ENCODE measurements at regions not wholly inside any gene's neighbourhood (a gene's known extent, or its start where the extent isn't known, plus 50 kb on each side); places are given as distances from the start of the nearest gene placed in this dataset.

GRCh38 chr20:24166123-24166381, 177.5 kb upstream of the GGTLC1 start:
- Mint-ChIP-seq H3K27me3 (peaks cover 3% of the 10 kb centered on the region), H3K36me3 (no peaks in the 10 kb centered on the region), H3K4me1 (ENCODE audit: unreplicated experiment) (peaks cover 18% of the 10 kb centered on the region), H3K9me3 (peaks cover 4% of the 10 kb centered on the region), H3K27ac (no peak overlapping the region), H3K4me3 (no peak overlapping the region)
- TF ChIP-seq CTCF (conservative IDR thresholded peaks at IDR 0.05): no peak
- no peak for DNase-seq (ENCODE audit: extremely low spot score, unreplicated experiment)

GRCh38 chr20:24165301-24166122, 176.9 kb upstream of the GGTLC1 start:
- no peak for TF ChIP-seq CTCF (conservative IDR thresholded peaks at IDR 0.05)
- Mint-ChIP-seq H3K27me3 (peaks cover 3% of the 10 kb centered on the region), H3K4me3 (no peak overlapping the region), H3K27ac (no peak overlapping the region), H3K36me3 (no peaks in the 10 kb centered on the region), H3K9me3 (peaks cover 4% of the 10 kb centered on the region), H3K4me1 (ENCODE audit: unreplicated experiment) (peaks cover 18% of the 10 kb centered on the region)
- DNase-seq (ENCODE audit: extremely low spot score, unreplicated experiment): no peak

GRCh38 chr20:24164360-24164759, 175.8 kb upstream of the GGTLC1 start:
- Mint-ChIP-seq H3K9me3 (peaks cover 4% of the 10 kb centered on the region), H3K4me3 (no peak overlapping the region), H3K36me3 (no peaks in the 10 kb centered on the region), H3K27me3 (peaks cover 3% of the 10 kb centered on the region), H3K4me1 (ENCODE audit: unreplicated experiment) (peaks cover 18% of the 10 kb centered on the region), H3K27ac (no peak overlapping the region)
- no peak for DNase-seq (ENCODE audit: extremely low spot score, unreplicated experiment)
- TF ChIP-seq CTCF (conservative IDR thresholded peaks at IDR 0.05): peak; percentile 69

GRCh38 chr20:24163506-24163905, 174.9 kb upstream of the GGTLC1 start:
- Mint-ChIP-seq H3K9me3 (peaks cover 4% of the 10 kb centered on the region), H3K4me3 (no peak overlapping the region), H3K27me3 (peaks cover 3% of the 10 kb centered on the region), H3K27ac (no peak overlapping the region), H3K36me3 (no peaks in the 10 kb centered on the region), H3K4me1 (ENCODE audit: unreplicated experiment) (peaks cover 18% of the 10 kb centered on the region)
- DNase-seq (ENCODE audit: extremely low spot score, unreplicated experiment): no peak
- no peak for TF ChIP-seq CTCF (conservative IDR thresholded peaks at IDR 0.05)

- peaks cover 11% of the 10 kb centered on the region for H3K4me1 Mint-ChIP-seq (ENCODE audit: unreplicated experiment)
- H3K36me3 Mint-ChIP-seq: no peaks in the 10 kb centered on the region
- H3K9me3 Mint-ChIP-seq: peaks cover 4% of the 10 kb centered on the region
- no peak for DNase-seq (ENCODE audit: extremely low spot score, unreplicated experiment)
- H3K27ac Mint-ChIP-seq: no peak overlapping the region
- H3K4me3 Mint-ChIP-seq: no peak overlapping the region
- H3K27me3 Mint-ChIP-seq: peaks cover 5% of the 10 kb centered on the region
- TF ChIP-seq CTCF (conservative IDR thresholded peaks at IDR 0.05): peak; percentile 86
Observed at GRCh38 chr20:24160563-24161281, 172.1 kb upstream of the GGTLC1 start.
